HG02852 (cell line): ENCODE measurements at regions not wholly inside any gene's neighbourhood (a gene's known extent, or its start where the extent isn't known, plus 50 kb on each side); places are given as distances from the start of the nearest gene placed in this dataset.

Experiments
- ATAC-seq: cut with Tn5 transposase; IDR thresholded peaks from one replicate; pipeline ENCODE4 v1.9.1; 2021; ENCODE audit warnings: mild to moderate bottlenecking, moderate library complexity; ENCODE audit not compliant: unreplicated experiment

- ATAC-seq = no peak
These were observed 277.9 kb upstream of the SPRY2 start for GRCh38 chr13:80618781-80619180.

- ATAC-seq = no peak
These were observed 271.9 kb upstream of the SPRY2 start for GRCh38 chr13:80612804-80613203.

GRCh38 chr13:80611310-80611709 is 270.4 kb upstream of the SPRY2 start:
- no peak for ATAC-seq

- no peak for ATAC-seq
These were observed 264.8 kb upstream of the SPRY2 start for GRCh38 chr13:80605716-80606115.

GRCh38 chr13:80605011-80605410 is 264.1 kb upstream of the SPRY2 start:
- ATAC-seq = no peak

- no peak for ATAC-seq
These were observed 263.2 kb upstream of the SPRY2 start for GRCh38 chr13:80604098-80604497.

- no peak for ATAC-seq
These were observed 262.4 kb upstream of the SPRY2 start for GRCh38 chr13:80603351-80603750.

- ATAC-seq = no peak
These were observed 258.8 kb upstream of the SPRY2 start for GRCh38 chr13:80599765-80600164.

GRCh38 chr13:80598189-80598588 is 257.3 kb upstream of the SPRY2 start:
- no peak for ATAC-seq

- no peak for ATAC-seq
These were observed 251.2 kb upstream of the SPRY2 start for GRCh38 chr13:80591976-80592740.

GRCh38 chr13:80590551-80590950 is 249.6 kb upstream of the SPRY2 start:
- no peak for ATAC-seq

GRCh38 chr13:80586356-80586755 is 245.4 kb upstream of the SPRY2 start:
- no peak for ATAC-seq

GRCh38 chr13:80585531-80585930 is 244.6 kb upstream of the SPRY2 start:
- no peak for ATAC-seq

GRCh38 chr13:80584785-80585184 is 243.9 kb upstream of the SPRY2 start:
- no peak for ATAC-seq

GRCh38 chr13:80584306-80584705 is 243.4 kb upstream of the SPRY2 start:
- no peak for ATAC-seq

- no peak for ATAC-seq
These were observed 237.2 kb upstream of the SPRY2 start for GRCh38 chr13:80577926-80578670.

- ATAC-seq = no peak
These were observed 236.4 kb upstream of the SPRY2 start for GRCh38 chr13:80577285-80577684.

GRCh38 chr13:80574113-80574850 is 233.4 kb upstream of the SPRY2 start:
- ATAC-seq = no peak

GRCh38 chr13:80572923-80573316 is 232.0 kb upstream of the SPRY2 start:
- ATAC-seq = no peak

- no peak for ATAC-seq
These were observed 231.5 kb upstream of the SPRY2 start for GRCh38 chr13:80572308-80572922.
